ENCODE measurements at regions not wholly inside any gene's neighbourhood (a gene's known extent, or its start where the extent isn't known, plus 50 kb on each side); places are given as distances from the start of the nearest gene placed in this dataset.

GRCh38 chr4:121226362-121226761, 62.2 kb upstream of the TNIP3 start:
- DNase-seq (ENCODE audit: low spot score): no peak

- peak; percentile 32 for DNase-seq (ENCODE audit: low spot score)
Observed at GRCh38 chr4:121221608-121222007, 57.5 kb upstream of the TNIP3 start.

- no peak for DNase-seq (ENCODE audit: low spot score)
Observed at GRCh38 chr4:121221201-121221600, 57.1 kb upstream of the TNIP3 start.

GRCh38 chr4:121220698-121221097, 56.6 kb upstream of the TNIP3 start:
- DNase-seq (ENCODE audit: low spot score): no peak

- no peak for DNase-seq (ENCODE audit: low spot score)
Observed at GRCh38 chr4:121219227-121219626, 55.1 kb upstream of the TNIP3 start.

GRCh38 chr4:121217351-121217750, 53.2 kb upstream of the TNIP3 start:
- DNase-seq (ENCODE audit: low spot score): no peak

- DNase-seq (ENCODE audit: low spot score): no peak
Observed at GRCh38 chr4:121216461-121216860, 52.3 kb upstream of the TNIP3 start.

- DNase-seq (ENCODE audit: low spot score): no peak
Observed at GRCh38 chr4:121213940-121214339, 49.8 kb upstream of the TNIP3 start.
